ENCODE measurements at regions not wholly inside any gene's neighbourhood (a gene's known extent, or its start where the extent isn't known, plus 50 kb on each side); places are given as distances from the start of the nearest gene placed in this dataset.

- ATAC-seq (ENCODE audit: insufficient read depth, low FRiP score) (no peak), DNase-seq (no peak)
- no peak overlapping the region for H3K27ac ChIP-seq (ENCODE audit: low read depth in 1 of 2, low read length in 1 of 2)
- no peaks in the 10 kb centered on the region for H3K9me3 ChIP-seq (ENCODE audit: control insufficient read depth in 4 of 4, insufficient read depth in 3 of 4, low read length in 3 of 4)
- TF ChIP-seq CTCF (IDR thresholded peaks at IDR 0.05; ENCODE audit: control extremely low read depth, extremely low read depth) = no peak
- WGBS, 2 donors = 63 to 65% methylated on average over 1 of the region's 1 CpG
- no peak overlapping the region for H3K4me3 ChIP-seq
- no peaks in the 10 kb centered on the region for H3K27me3 ChIP-seq (ENCODE audit: control insufficient read depth in 3 of 3, insufficient read depth in 3 of 3, low read length in 2 of 3)
- no peaks in the 10 kb centered on the region for H3K36me3 ChIP-seq (ENCODE audit: control insufficient read depth in 4 of 4, insufficient read depth in 4 of 4, low read length in 4 of 4)
- H3K9ac ChIP-seq (ENCODE audit: insufficient read depth in 1 of 2, low read length in 2 of 2) = no peak overlapping the region
- H3K4me1 ChIP-seq (ENCODE audit: control insufficient read depth in 5 of 5, insufficient read depth in 5 of 5, low read length in 5 of 5) = peaks cover 0 to 10% (median 0%) of the 10 kb centered on the region in 5 donors
Observed at GRCh38 chr1:79662596-79662995, 656.1 kb upstream of the ADGRL4 start.

GRCh38 chr1:79660129-79660528 lies 653.6 kb upstream of the ADGRL4 start:
- no peak overlapping the region for H3K4me3 ChIP-seq
- 70 to 83% methylated on average over 2 of the region's 2 CpGs for WGBS, 2 donors
- peaks cover 0 to 12% (median 0%) of the 10 kb centered on the region in 5 donors for H3K4me1 ChIP-seq (ENCODE audit: control insufficient read depth in 5 of 5, insufficient read depth in 5 of 5, low read length in 5 of 5)
- no peak for TF ChIP-seq CTCF (IDR thresholded peaks at IDR 0.05; ENCODE audit: control extremely low read depth, extremely low read depth)
- no peaks in the 10 kb centered on the region for H3K9me3 ChIP-seq (ENCODE audit: control insufficient read depth in 4 of 4, insufficient read depth in 3 of 4, low read length in 3 of 4)
- no peak for DNase-seq
- no peak overlapping the region for H3K9ac ChIP-seq (ENCODE audit: insufficient read depth in 1 of 2, low read length in 2 of 2)
- no peak overlapping the region for H3K27ac ChIP-seq (ENCODE audit: low read depth in 1 of 2, low read length in 1 of 2)
- no peaks in the 10 kb centered on the region for H3K27me3 ChIP-seq (ENCODE audit: control insufficient read depth in 3 of 3, insufficient read depth in 3 of 3, low read length in 2 of 3)
- no peak for ATAC-seq (ENCODE audit: insufficient read depth, low FRiP score)
- H3K36me3 ChIP-seq (ENCODE audit: control insufficient read depth in 4 of 4, insufficient read depth in 4 of 4, low read length in 4 of 4) = no peaks in the 10 kb centered on the region

GRCh38 chr1:79657951-79658658 lies 651.6 kb upstream of the ADGRL4 start:
- ATAC-seq (ENCODE audit: insufficient read depth, low FRiP score) = no peak
- TF ChIP-seq CTCF (IDR thresholded peaks at IDR 0.05; ENCODE audit: control extremely low read depth, extremely low read depth) = no peak
- Histone ChIP-seq H3K4me3 (no peak overlapping the region), H3K4me1 (ENCODE audit: control insufficient read depth in 5 of 5, insufficient read depth in 5 of 5, low read length in 5 of 5) (peaks cover 0 to 14% (median 0%) of the 10 kb centered on the region in 5 donors), H3K9me3 (ENCODE audit: control insufficient read depth in 4 of 4, insufficient read depth in 3 of 4, low read length in 3 of 4) (no peaks in the 10 kb centered on the region), H3K27ac (ENCODE audit: low read depth in 1 of 2, low read length in 1 of 2) (no peak overlapping the region), H3K36me3 (ENCODE audit: control insufficient read depth in 4 of 4, insufficient read depth in 4 of 4, low read length in 4 of 4) (no peaks in the 10 kb centered on the region), H3K9ac (ENCODE audit: insufficient read depth in 1 of 2, low read length in 2 of 2) (no peak overlapping the region), H3K27me3 (ENCODE audit: control insufficient read depth in 3 of 3, insufficient read depth in 3 of 3, low read length in 2 of 3) (no peaks in the 10 kb centered on the region)
- peak in 2 of 3 donors; percentile 67 to 72 for DNase-seq
- 73 to 85% methylated on average over 2 of the region's 2 CpGs for WGBS, 2 donors

- Histone ChIP-seq H3K27ac (ENCODE audit: low read depth in 1 of 2, low read length in 1 of 2) (no peak overlapping the region), H3K27me3 (ENCODE audit: control insufficient read depth in 3 of 3, insufficient read depth in 3 of 3, low read length in 2 of 3) (no peaks in the 10 kb centered on the region), H3K9me3 (ENCODE audit: control insufficient read depth in 4 of 4, insufficient read depth in 3 of 4, low read length in 3 of 4) (no peaks in the 10 kb centered on the region), H3K4me1 (ENCODE audit: control insufficient read depth in 5 of 5, insufficient read depth in 5 of 5, low read length in 5 of 5) (peaks cover 0 to 17% (median 0%) of the 10 kb centered on the region in 5 donors), H3K36me3 (ENCODE audit: control insufficient read depth in 4 of 4, insufficient read depth in 4 of 4, low read length in 4 of 4) (no peaks in the 10 kb centered on the region), H3K4me3 (no peak overlapping the region), H3K9ac (ENCODE audit: insufficient read depth in 1 of 2, low read length in 2 of 2) (no peak overlapping the region)
- no peak for TF ChIP-seq CTCF (IDR thresholded peaks at IDR 0.05; ENCODE audit: control extremely low read depth, extremely low read depth)
- DNase-seq = no peak
- ATAC-seq (ENCODE audit: insufficient read depth, low FRiP score) = no peak
- WGBS, 2 donors = 65 to 78% methylated on average over 2 of the region's 2 CpGs
Observed at GRCh38 chr1:79655876-79656275, 649.3 kb upstream of the ADGRL4 start.

Measured in lung (tissue), 11 donors.